Activated CD4-positive, alpha-beta T cell treated with anti-CD3 and anti-CD28 coated beads, Interleukin-2, amount 10 ng/mL, durations not matched to agents 24 days and 14 days (primary cell): ENCODE measurements at regions not wholly inside any gene's neighbourhood (a gene's known extent, or its start where the extent isn't known, plus 50 kb on each side); places are given as distances from the start of the nearest gene placed in this dataset.

Source experiments
- DNase-seq: peaks from one replicate; pipeline ENCODE4 v3.0.0; 2022
- H3K27ac Mint-ChIP-seq: one replicate; pipeline ENCODE4 v1.8.0; 2022; ENCODE audit warnings: mild to moderate bottlenecking, mixed read lengths
- H3K27me3 Mint-ChIP-seq: one replicate; pipeline ENCODE4 v1.8.0; 2022; ENCODE audit warnings: mixed read lengths
- H3K36me3 Mint-ChIP-seq: one replicate; pipeline ENCODE4 v1.8.0; 2022; ENCODE audit warnings: low read depth, mild to moderate bottlenecking, mixed read lengths
- H3K4me1 Mint-ChIP-seq: one replicate; pipeline ENCODE4 v1.8.0; 2021; ENCODE audit warnings: mixed read lengths
- H3K4me3 Mint-ChIP-seq: one replicate; pipeline ENCODE4 v1.8.0; 2022; ENCODE audit warnings: mild to moderate bottlenecking, moderate library complexity, mixed read lengths
- H3K9me3 Mint-ChIP-seq: one replicate; pipeline ENCODE4 v1.8.0; 2021; ENCODE audit warnings: mixed read lengths
- intact Hi-C: fragments of 100-400 bp; cut with micrococcal nuclease; formaldehyde crosslinking; loops from one replicate; pipeline ENCODE4 v1.15.1; 2023

- H3K27ac Mint-ChIP-seq, result no peak overlapping the region
- no peaks in the 10 kb centered on the region for H3K9me3 Mint-ChIP-seq
- intact Hi-C loops, result no loop called here
- H3K27me3 Mint-ChIP-seq, result no peaks in the 10 kb centered on the region
- no peak overlapping the region for H3K4me3 Mint-ChIP-seq
- no peaks in the 10 kb centered on the region for H3K4me1 Mint-ChIP-seq
- no peaks in the 10 kb centered on the region for H3K36me3 Mint-ChIP-seq
- DNase-seq, result no peak
Observed at GRCh38 chr19:31772915-31773314, 423.7 kb upstream of the TSHZ3 start.

GRCh38 chr19:31781542-31781941 lies 432.3 kb upstream of the TSHZ3 start:
- Mint-ChIP-seq H3K36me3 (no peaks in the 10 kb centered on the region), H3K27me3 (no peaks in the 10 kb centered on the region), H3K4me1 (no peaks in the 10 kb centered on the region), H3K9me3 (no peaks in the 10 kb centered on the region), H3K4me3 (no peak overlapping the region), H3K27ac (no peak overlapping the region)
- intact Hi-C loops, result no loop called here
- peak; percentile 22 for DNase-seq

GRCh38 chr19:31783592-31783991 lies 434.4 kb upstream of the TSHZ3 start:
- Mint-ChIP-seq H3K4me3 (no peak overlapping the region), H3K4me1 (no peaks in the 10 kb centered on the region), H3K27me3 (no peaks in the 10 kb centered on the region), H3K9me3 (no peaks in the 10 kb centered on the region), H3K36me3 (no peaks in the 10 kb centered on the region), H3K27ac (no peak overlapping the region)
- intact Hi-C loops, result no loop called here
- no peak for DNase-seq

GRCh38 chr19:31784671-31785101 lies 435.4 kb upstream of the TSHZ3 start:
- DNase-seq, result no peak
- Mint-ChIP-seq H3K27ac (no peak overlapping the region), H3K4me3 (no peak overlapping the region), H3K9me3 (no peaks in the 10 kb centered on the region), H3K4me1 (no peaks in the 10 kb centered on the region), H3K27me3 (no peaks in the 10 kb centered on the region), H3K36me3 (no peaks in the 10 kb centered on the region)
- intact Hi-C loops, result no loop called here

GRCh38 chr19:31801611-31802010 lies 452.4 kb upstream of the TSHZ3 start:
- Mint-ChIP-seq H3K27me3 (no peaks in the 10 kb centered on the region), H3K4me3 (no peak overlapping the region), H3K27ac (no peak overlapping the region), H3K36me3 (no peaks in the 10 kb centered on the region), H3K4me1 (no peaks in the 10 kb centered on the region), H3K9me3 (no peaks in the 10 kb centered on the region)
- intact Hi-C loops, result no loop called here
- DNase-seq, result no peak

- intact Hi-C loops, result no loop called here
- no peak overlapping the region for H3K4me3 Mint-ChIP-seq
Observed at GRCh38 chr19:31803835-31804446, 454.7 kb upstream of the TSHZ3 start.

GRCh38 chr19:31804668-31805067 lies 455.4 kb upstream of the TSHZ3 start:
- no peak for DNase-seq
- Mint-ChIP-seq H3K27me3 (no peaks in the 10 kb centered on the region), H3K36me3 (no peaks in the 10 kb centered on the region), H3K9me3 (no peaks in the 10 kb centered on the region), H3K4me3 (no peak overlapping the region), H3K27ac (no peak overlapping the region), H3K4me1 (no peaks in the 10 kb centered on the region)
- intact Hi-C loops, result no loop called here

More at GRCh38 chr19:31803835-31804446, 454.7 kb upstream of the TSHZ3 start:
- Mint-ChIP-seq H3K27me3 (no peaks in the 10 kb centered on the region), H3K27ac (no peak overlapping the region), H3K4me1 (no peaks in the 10 kb centered on the region), H3K9me3 (no peaks in the 10 kb centered on the region), H3K36me3 (no peaks in the 10 kb centered on the region)
- DNase-seq, result no peak

- Mint-ChIP-seq H3K4me1 (no peaks in the 10 kb centered on the region), H3K27ac (no peak overlapping the region), H3K27me3 (no peaks in the 10 kb centered on the region), H3K4me3 (no peak overlapping the region), H3K36me3 (no peaks in the 10 kb centered on the region), H3K9me3 (no peaks in the 10 kb centered on the region)
- intact Hi-C loops, result no loop called here
- no peak for DNase-seq
Observed at GRCh38 chr19:31810536-31811109, 461.4 kb upstream of the TSHZ3 start.

- peaks cover 13% of the 10 kb centered on the region for H3K9me3 Mint-ChIP-seq
- no peaks in the 10 kb centered on the region for H3K4me1 Mint-ChIP-seq
- H3K36me3 Mint-ChIP-seq, result no peaks in the 10 kb centered on the region
- intact Hi-C loops, result no loop called here
- H3K4me3 Mint-ChIP-seq, result no peak overlapping the region
- no peak for DNase-seq
- no peak overlapping the region for H3K27ac Mint-ChIP-seq
- no peaks in the 10 kb centered on the region for H3K27me3 Mint-ChIP-seq
Observed at GRCh38 chr19:31817971-31818797, 468.9 kb upstream of the TSHZ3 start.

GRCh38 chr19:31818798-31819105 lies 469.5 kb upstream of the TSHZ3 start:
- Mint-ChIP-seq H3K27ac (no peak overlapping the region), H3K4me3 (no peak overlapping the region), H3K27me3 (no peaks in the 10 kb centered on the region), H3K4me1 (no peaks in the 10 kb centered on the region), H3K36me3 (no peaks in the 10 kb centered on the region), H3K9me3 (peaks cover 13% of the 10 kb centered on the region)
- intact Hi-C loops, result no loop called here
- DNase-seq, result no peak

GRCh38 chr19:31819837-31820236 lies 470.6 kb upstream of the TSHZ3 start:
- no peak overlapping the region for H3K4me3 Mint-ChIP-seq
- no peaks in the 10 kb centered on the region for H3K4me1 Mint-ChIP-seq
- peaks cover 13% of the 10 kb centered on the region for H3K9me3 Mint-ChIP-seq
- DNase-seq, result no peak
- intact Hi-C loops, result no loop called here
- no peak overlapping the region for H3K27ac Mint-ChIP-seq
- no peaks in the 10 kb centered on the region for H3K27me3 Mint-ChIP-seq
- H3K36me3 Mint-ChIP-seq, result no peaks in the 10 kb centered on the region

- DNase-seq, result no peak
- H3K36me3 Mint-ChIP-seq, result no peaks in the 10 kb centered on the region
- no peak overlapping the region for H3K4me3 Mint-ChIP-seq
- no peaks in the 10 kb centered on the region for H3K4me1 Mint-ChIP-seq
- peaks cover 16% of the 10 kb centered on the region for H3K9me3 Mint-ChIP-seq
- intact Hi-C loops, result no loop called here
- H3K27ac Mint-ChIP-seq, result no peak overlapping the region
- H3K27me3 Mint-ChIP-seq, result no peaks in the 10 kb centered on the region
Observed at GRCh38 chr19:31821346-31821745, 472.1 kb upstream of the TSHZ3 start.

GRCh38 chr19:31825134-31826094 lies 476.2 kb upstream of the TSHZ3 start:
- no peaks in the 10 kb centered on the region for H3K4me1 Mint-ChIP-seq

GRCh38 chr19:31826325-31826724 lies 477.1 kb upstream of the TSHZ3 start:
- H3K27ac Mint-ChIP-seq, result no peak overlapping the region
- H3K27me3 Mint-ChIP-seq, result no peaks in the 10 kb centered on the region
- no peak overlapping the region for H3K4me3 Mint-ChIP-seq
- H3K9me3 Mint-ChIP-seq, result peaks cover 4% of the 10 kb centered on the region
- H3K36me3 Mint-ChIP-seq, result no peaks in the 10 kb centered on the region
- H3K4me1 Mint-ChIP-seq, result no peaks in the 10 kb centered on the region
- no peak for DNase-seq
- intact Hi-C loops, result no loop called here

More at GRCh38 chr19:31825134-31826094, 476.2 kb upstream of the TSHZ3 start:
- Mint-ChIP-seq H3K36me3 (no peaks in the 10 kb centered on the region), H3K27me3 (no peaks in the 10 kb centered on the region), H3K27ac (no peak overlapping the region), H3K9me3 (peaks cover 8% of the 10 kb centered on the region), H3K4me3 (no peak overlapping the region)
- no peak for DNase-seq
- intact Hi-C loops, result no loop called here
